HG03280 (cell line): ENCODE measurements at regions not wholly inside any gene's neighbourhood (a gene's known extent, or its start where the extent isn't known, plus 50 kb on each side); places are given as distances from the start of the nearest gene placed in this dataset.

Experiments
- ATAC-seq: cut with Tn5 transposase; IDR thresholded peaks from one replicate; pipeline ENCODE4 v1.9.1; 2021; ENCODE audit warnings: mild to moderate bottlenecking, moderate library complexity; ENCODE audit not compliant: unreplicated experiment

- no peak for ATAC-seq
Observed at GRCh38 chr1:194233069-194233468, 1046.7 kb upstream of the B3GALT2 start.

GRCh38 chr1:194230351-194231144, 1044.1 kb upstream of the B3GALT2 start:
- ATAC-seq: no peak

GRCh38 chr1:194228427-194228826, 1042.0 kb upstream of the B3GALT2 start:
- no peak for ATAC-seq

GRCh38 chr1:194227161-194227560, 1040.7 kb upstream of the B3GALT2 start:
- ATAC-seq: no peak

GRCh38 chr1:194225821-194226220, 1039.4 kb upstream of the B3GALT2 start:
- peak; percentile 85 for ATAC-seq

- no peak for ATAC-seq
Observed at GRCh38 chr1:194223596-194223995, 1037.2 kb upstream of the B3GALT2 start.

- ATAC-seq: no peak
Observed at GRCh38 chr1:194215448-194215847, 1029.0 kb upstream of the B3GALT2 start.

- no peak for ATAC-seq
Observed at GRCh38 chr1:194214735-194215134, 1028.3 kb upstream of the B3GALT2 start.

GRCh38 chr1:194209920-194210319, 1023.5 kb upstream of the B3GALT2 start:
- ATAC-seq: no peak

GRCh38 chr1:194208674-194209073, 1022.3 kb upstream of the B3GALT2 start:
- ATAC-seq: no peak

- ATAC-seq: no peak
Observed at GRCh38 chr1:194196562-194196961, 1010.1 kb upstream of the B3GALT2 start.

GRCh38 chr1:194194724-194195123, 1008.3 kb upstream of the B3GALT2 start:
- ATAC-seq: no peak

GRCh38 chr1:194184974-194185373, 998.6 kb upstream of the B3GALT2 start:
- ATAC-seq: no peak

- ATAC-seq: no peak
Observed at GRCh38 chr1:194184425-194184824, 998.0 kb upstream of the B3GALT2 start.

GRCh38 chr1:194181845-194182244, 995.4 kb upstream of the B3GALT2 start:
- no peak for ATAC-seq

- no peak for ATAC-seq
Observed at GRCh38 chr1:194176212-194176611, 989.8 kb upstream of the B3GALT2 start.

- ATAC-seq: no peak
Observed at GRCh38 chr1:194175251-194175650, 988.8 kb upstream of the B3GALT2 start.

- ATAC-seq: no peak
Observed at GRCh38 chr1:194174528-194174927, 988.1 kb upstream of the B3GALT2 start.

GRCh38 chr1:194171596-194171995, 985.2 kb upstream of the B3GALT2 start:
- no peak for ATAC-seq

GRCh38 chr1:194167956-194168640, 981.7 kb upstream of the B3GALT2 start:
- ATAC-seq: no peak

- no peak for ATAC-seq
Observed at GRCh38 chr1:194164755-194165154, 978.3 kb upstream of the B3GALT2 start.

GRCh38 chr1:194161591-194161990, 975.2 kb upstream of the B3GALT2 start:
- ATAC-seq: no peak
